ENCODE measurements at regions not wholly inside any gene's neighbourhood (a gene's known extent, or its start where the extent isn't known, plus 50 kb on each side); places are given as distances from the start of the nearest gene placed in this dataset.

- Histone ChIP-seq H3K9me3 (ENCODE audit: control insufficient read depth, low read depth, low read length) (no peaks in the 10 kb centered on the region), H3K9me1 (ENCODE audit: control insufficient read depth, extremely low read depth, insufficient read depth, low read length) (no peaks in the 10 kb centered on the region), H3K4me2 (ENCODE audit: control insufficient read depth, extremely low read depth, insufficient read depth, low read depth, low read length) (no peak overlapping the region), H3K4me1 (ENCODE audit: control insufficient read depth, extremely low read depth, insufficient read depth, low read length) (no peaks in the 10 kb centered on the region), H3K79me2 (ENCODE audit: control insufficient read depth, insufficient read depth, low read length) (no peaks in the 10 kb centered on the region), H3K9ac (ENCODE audit: control insufficient read depth, extremely low read depth, insufficient read depth, low read length) (no peak overlapping the region), H2AFZ (ENCODE audit: control insufficient read depth, low read length) (no peak overlapping the region), H3K27ac (ENCODE audit: control insufficient read depth, insufficient read depth, low read length) (no peak overlapping the region), H4K20me1 (ENCODE audit: control insufficient read depth, extremely low read depth, insufficient read depth, low read length) (no peaks in the 10 kb centered on the region), H3K4me3 (ENCODE audit: control insufficient read depth in 2 of 3, extremely low read depth in 1 of 3, insufficient read depth in 2 of 3, low read depth in 1 of 3, low read length in 3 of 3) (no peak overlapping the region), H3K36me3 (ENCODE audit: control insufficient read depth in 2 of 2, extremely low read depth in 1 of 2, insufficient read depth in 2 of 2, low read length in 2 of 2) (no peaks in the 10 kb centered on the region), H3K27me3 (ENCODE audit: control insufficient read depth, extremely low read depth, insufficient read depth, low read length) (no peaks in the 10 kb centered on the region)
- dilution Hi-C loops (cut with MboI; ENCODE audit: extremely low pct_ligation_motif_present, low sequenced_read_pairs): no loop called here
- TF ChIP-seq EZH2 (IDR thresholded peaks at IDR 0.05; ENCODE audit: low read length): no peak
- no peak for TF ChIP-seq CTCF (optimal IDR thresholded peaks at IDR 0.05 in 1 of 3, IDR thresholded peaks at IDR 0.05 in 1 of 3, conservative IDR thresholded peaks at IDR 0.05 in 1 of 3; ENCODE audit: extremely low read depth in 1 of 3, insufficient read depth in 2 of 3, low read length in 3 of 3)
- no peak for FAIRE-seq
- no peak for DNase-seq (ENCODE audit: low read depth, low spot score)
Observed at GRCh38 chr4:16302648-16303047, 76.4 kb upstream of the TAPT1 start.

GRCh38 chr4:16297003-16297402 lies 70.7 kb upstream of the TAPT1 start:
- H3K4me3 ChIP-seq (ENCODE audit: control insufficient read depth in 2 of 3, extremely low read depth in 1 of 3, insufficient read depth in 2 of 3, low read depth in 1 of 3, low read length in 3 of 3): no peak overlapping the region
- no peaks in the 10 kb centered on the region for H3K79me2 ChIP-seq (ENCODE audit: control insufficient read depth, insufficient read depth, low read length)
- DNase-seq (ENCODE audit: low read depth, low spot score) (no peak), FAIRE-seq (no peak)
- H3K9me1 ChIP-seq (ENCODE audit: control insufficient read depth, extremely low read depth, insufficient read depth, low read length): no peaks in the 10 kb centered on the region
- dilution Hi-C loops (cut with MboI; ENCODE audit: extremely low pct_ligation_motif_present, low sequenced_read_pairs): no loop called here
- H3K27ac ChIP-seq (ENCODE audit: control insufficient read depth, insufficient read depth, low read length): no peak overlapping the region
- H4K20me1 ChIP-seq (ENCODE audit: control insufficient read depth, extremely low read depth, insufficient read depth, low read length): no peaks in the 10 kb centered on the region
- no peaks in the 10 kb centered on the region for H3K36me3 ChIP-seq (ENCODE audit: control insufficient read depth in 2 of 2, extremely low read depth in 1 of 2, insufficient read depth in 2 of 2, low read length in 2 of 2)
- TF ChIP-seq EZH2 (IDR thresholded peaks at IDR 0.05; ENCODE audit: low read length) (no peak), CTCF (optimal IDR thresholded peaks at IDR 0.05 in 1 of 3, IDR thresholded peaks at IDR 0.05 in 1 of 3, conservative IDR thresholded peaks at IDR 0.05 in 1 of 3; ENCODE audit: extremely low read depth in 1 of 3, insufficient read depth in 2 of 3, low read length in 3 of 3) (no peak)
- no peak overlapping the region for H3K9ac ChIP-seq (ENCODE audit: control insufficient read depth, extremely low read depth, insufficient read depth, low read length)
- H3K4me2 ChIP-seq (ENCODE audit: control insufficient read depth, extremely low read depth, insufficient read depth, low read depth, low read length): no peak overlapping the region
- no peak overlapping the region for H2AFZ ChIP-seq (ENCODE audit: control insufficient read depth, low read length)
- no peaks in the 10 kb centered on the region for H3K4me1 ChIP-seq (ENCODE audit: control insufficient read depth, extremely low read depth, insufficient read depth, low read length)
- no peaks in the 10 kb centered on the region for H3K9me3 ChIP-seq (ENCODE audit: control insufficient read depth, low read depth, low read length)
- no peaks in the 10 kb centered on the region for H3K27me3 ChIP-seq (ENCODE audit: control insufficient read depth, extremely low read depth, insufficient read depth, low read length)
